H9 (cell line): ENCODE measurements at regions not wholly inside any gene's neighbourhood (a gene's known extent, or its start where the extent isn't known, plus 50 kb on each side); places are given as distances from the start of the nearest gene placed in this dataset.

Experiments
- DNase-seq: peaks from one replicate; pipeline ENCODE4 v3.0.0-alpha.2; 2017
- H2AFZ ChIP-seq: one replicate; pipeline ENCODE4 v1.6.1; 2013; ENCODE audit warnings: mild to moderate bottlenecking, low read length, control low read depth, moderate library complexity
- H2AK5ac ChIP-seq: 2 replicates; pipeline ENCODE4 v1.6.1; 2013; ENCODE audit warnings: low read length, control low read depth, mixed read lengths; ENCODE audit not compliant: insufficient read length
- H2BK120ac ChIP-seq: one replicate; pipeline ENCODE4 v1.6.1; 2013; ENCODE audit warnings: low read depth, mild to moderate bottlenecking, low read length, control low read depth, inconsistent platforms; ENCODE audit not compliant: poor library complexity, severe bottlenecking
- H2BK12ac ChIP-seq: 2 replicates; pipeline ENCODE4 v1.6.1; 2013; ENCODE audit warnings: low read length, control low read depth, mixed read lengths, low read depth; ENCODE audit not compliant: insufficient read length
- H2BK15ac ChIP-seq: 2 replicates; pipeline ENCODE4 v1.6.1; 2013; ENCODE audit warnings: low read depth, low read length, control low read depth
- H2BK20ac ChIP-seq: one replicate; pipeline ENCODE4 v1.6.1; 2013; ENCODE audit warnings: low read depth, mild to moderate bottlenecking, low read length, control low read depth, inconsistent platforms; ENCODE audit not compliant: poor library complexity, severe bottlenecking
- H2BK5ac ChIP-seq: 2 replicates; pipeline ENCODE4 v1.6.1; 2013; ENCODE audit warnings: low read length, control low read depth, mixed read lengths; ENCODE audit not compliant: insufficient read length
- H3K14ac ChIP-seq: 2 replicates; pipeline ENCODE4 v1.6.1; 2013; ENCODE audit warnings: low read length, control low read depth; ENCODE audit not compliant: insufficient read depth
- H3K18ac ChIP-seq: 2 replicates; pipeline ENCODE4 v1.6.1; 2013; ENCODE audit warnings: low read depth, mild to moderate bottlenecking, mixed read lengths, low read length, control low read depth; ENCODE audit not compliant: insufficient read length
- H3K23ac ChIP-seq: 2 replicates; pipeline ENCODE4 v1.6.1; 2013; ENCODE audit warnings: low read length, control low read depth, mixed read lengths, low read depth; ENCODE audit not compliant: insufficient read length
- H3K23me2 ChIP-seq: 2 replicates; pipeline ENCODE4 v1.6.1; 2013; ENCODE audit warnings: low read depth, mild to moderate bottlenecking, mixed read lengths, low read length, control low read depth; ENCODE audit not compliant: insufficient read length, poor library complexity, severe bottlenecking
- H3K27ac ChIP-seq: 2 replicates; pipeline ENCODE4 v1.5.1; 2013; ENCODE audit warnings: low read length, control low read depth, mixed read lengths, low read depth; ENCODE audit not compliant: insufficient read length
- H3K27me3 ChIP-seq: 2 replicates; pipeline ENCODE4 v1.6.1; 2013; ENCODE audit warnings: low read length, control low read depth, inconsistent platforms; ENCODE audit not compliant: insufficient read depth
- H3K4ac ChIP-seq: 2 replicates; pipeline ENCODE4 v1.6.1; 2013; ENCODE audit warnings: low read depth, mild to moderate bottlenecking, control low read depth, inconsistent platforms, low read length, moderate library complexity
- H3K4me1 ChIP-seq: 2 replicates; pipeline ENCODE4 v1.6.1; 2013; ENCODE audit warnings: low read length, control low read depth, inconsistent platforms; ENCODE audit not compliant: insufficient read depth
- H3K4me2 ChIP-seq: 2 replicates; pipeline ENCODE4 v1.6.1; 2013; ENCODE audit warnings: low read length, control low read depth, mixed read lengths; ENCODE audit not compliant: insufficient read length, insufficient read depth
- H3K56ac ChIP-seq: 2 replicates; pipeline ENCODE4 v1.6.1; 2013; ENCODE audit warnings: low read depth, mild to moderate bottlenecking, mixed read lengths, low read length, control low read depth; ENCODE audit not compliant: insufficient read length
- H3K79me1 ChIP-seq: 2 replicates; pipeline ENCODE4 v1.6.1; 2013; ENCODE audit warnings: low read depth, mild to moderate bottlenecking, moderate library complexity, low read length, control low read depth, inconsistent platforms; ENCODE audit not compliant: insufficient read depth, poor library complexity, severe bottlenecking
- H3K79me2 ChIP-seq: 2 replicates; pipeline ENCODE4 v1.6.1; 2013; ENCODE audit warnings: low read length, control low read depth, inconsistent platforms; ENCODE audit not compliant: insufficient read depth
- H3K9ac ChIP-seq: 2 replicates; pipeline ENCODE4 v1.6.1; 2013; ENCODE audit warnings: low read length, control low read depth, mixed read lengths; ENCODE audit not compliant: insufficient read length; ENCODE audit errors: extremely low read depth
- H3K9me3 ChIP-seq: one replicate; pipeline ENCODE4 v1.6.1; 2013; ENCODE audit warnings: low read depth, low read length, inconsistent platforms; ENCODE audit not compliant: control insufficient read depth
- H3T11ph ChIP-seq: one replicate; pipeline ENCODE4 v1.6.1; 2013; ENCODE audit warnings: mild to moderate bottlenecking, low read length, control low read depth, inconsistent platforms
- H4K20me1 ChIP-seq: one replicate; pipeline ENCODE4 v1.6.1; 2013; ENCODE audit not compliant: control insufficient read depth, insufficient read length, insufficient read depth
- H4K5ac ChIP-seq: 2 replicates; pipeline ENCODE4 v1.6.1; 2013; ENCODE audit warnings: low read depth, mild to moderate bottlenecking, mixed read lengths, low read length, control low read depth; ENCODE audit not compliant: insufficient read length
- H4K8ac ChIP-seq: replicated peaks from 2 replicates; pipeline ENCODE4 v1.6.1; 2013; ENCODE audit warnings: low read length, control low read depth, mixed read lengths, low read depth; ENCODE audit not compliant: insufficient read length
- H4K91ac ChIP-seq: 2 replicates; pipeline ENCODE4 v1.6.1; 2013; ENCODE audit warnings: low read depth, mild to moderate bottlenecking, moderate library complexity, mixed read lengths, low read length, control low read depth; ENCODE audit not compliant: insufficient read length
- H3K27ac Mint-ChIP-seq, 3 experiments: 2 replicates in 2 of 3; 3 replicates in 1 of 3; pipeline ENCODE4 v1.8.0; 2020 to 2021; ENCODE audit warnings: mixed read lengths in 3 of 3, mild to moderate bottlenecking in 1 of 3, moderate library complexity in 1 of 3
- H3K27me3 Mint-ChIP-seq: 2 replicates; pipeline ENCODE4 v1.8.0; 2021; ENCODE audit warnings: low read depth, mild to moderate bottlenecking, moderate library complexity, mixed read lengths
- H3K36me3 Mint-ChIP-seq, 3 experiments: 2 replicates in 2 of 3; 3 replicates in 1 of 3; pipeline ENCODE4 v1.8.0; 2020 to 2021; ENCODE audit warnings: low read depth in 3 of 3, mixed read lengths in 3 of 3; ENCODE audit not compliant: insufficient read depth in 1 of 3
- H3K4me1 Mint-ChIP-seq, 2 experiments: 2 replicates each; pipeline ENCODE4 v1.8.0; 2020; ENCODE audit warnings: mixed read lengths in 2 of 2
- H3K4me3 Mint-ChIP-seq, 2 experiments: 2 replicates in 1 of 2; 3 replicates in 1 of 2; pipeline ENCODE4 v1.8.0; 2020 to 2021; ENCODE audit warnings: mild to moderate bottlenecking in 2 of 2, mixed read lengths in 2 of 2, moderate library complexity in 1 of 2
- H3K9me3 Mint-ChIP-seq, 2 experiments: 2 replicates in 1 of 2; 3 replicates in 1 of 2; pipeline ENCODE4 v1.8.0; 2020; ENCODE audit warnings: mild to moderate bottlenecking in 2 of 2, mixed read lengths in 2 of 2, moderate library complexity in 1 of 2
- CTCF ChIP-seq: fragments of 200-600 bp; sonication (generic); conservative IDR thresholded peaks from 3 replicates; pipeline ENCODE4 v1.8.0; 2021; ENCODE audit warnings: antibody characterized with exemption, mild to moderate bottlenecking
- WGBS: extraction: QIAGEN DNeasy Blood & Tissue Kit; methylation state at CpG from one replicate; pipeline ENCODE4 v1.1.7; 2013; ENCODE audit warnings: missing lambda C conversion rate, low lambda C conversion rate, mixed read lengths; ENCODE audit not compliant: insufficient read length; ENCODE audit errors: extremely low coverage; 5-methylcytosine and 5-hydroxymethylcytosine counted together

- Histone ChIP-seq H3K18ac (no peak overlapping the region), H3K56ac (no peak overlapping the region), H3K9ac (no peak overlapping the region), H2AFZ (no peak overlapping the region), H2BK20ac (no peak overlapping the region), H2BK15ac (no peak overlapping the region), H3K23ac (no peak overlapping the region), H3K27ac (no peak overlapping the region), H3K9me3 (peaks cover 9% of the 10 kb centered on the region), H3K79me2 (no peaks in the 10 kb centered on the region), H2BK120ac (no peak overlapping the region), H3K27me3 (no peaks in the 10 kb centered on the region), H3K23me2 (no peaks in the 10 kb centered on the region), H3T11ph (no peak overlapping the region), H2AK5ac (no peak overlapping the region), H3K4ac (no peak overlapping the region), H3K14ac (no peak overlapping the region), H2BK12ac (no peak overlapping the region), H4K20me1 (no peaks in the 10 kb centered on the region), H4K5ac (no peak overlapping the region), H3K4me2 (no peak overlapping the region), H3K4me1 (no peaks in the 10 kb centered on the region), H3K79me1 (no peaks in the 10 kb centered on the region), H2BK5ac (no peak overlapping the region), H4K8ac (no peak overlapping the region), H4K91ac (no peak overlapping the region)
- Mint-ChIP-seq H3K27me3 (no peaks in the 10 kb centered on the region), H3K36me3 (no peaks in the 10 kb centered on the region; a peak in 1 of 7 replicates), H3K9me3 (peaks cover 0 to 43% of the 10 kb centered on the region in 2 experiments; a peak in 4 of 5 replicates), H3K4me3 (no peak overlapping the region), H3K4me1 (peaks cover 6 to 7% of the 10 kb centered on the region in 2 experiments), H3K27ac (no peak overlapping the region)
- no CpG with 5 or more reads among the region's 2 CpGs for WGBS
- TF ChIP-seq CTCF = no peak
- no peak for DNase-seq
These were observed 594.1 kb downstream of the GLUD2 start for GRCh38 chrX:121641560-121641959.
